Fibroblast of lung (primary cell): ENCODE measurements at regions not wholly inside any gene's neighbourhood (a gene's known extent, or its start where the extent isn't known, plus 50 kb on each side); places are given as distances from the start of the nearest gene placed in this dataset.

Source experiments
- DNase-seq, 2 donors: peaks; one replicate each; pipeline versions ENCODE4 v3.0.0 to v3.0.0-alpha.2; 2010; ENCODE audit warnings: low read depth in 2 of 2
- H2AFZ ChIP-seq: 2 replicates; pipeline ENCODE4 v1.5.1; 2012; ENCODE audit warnings: low read length, control low read depth, inconsistent platforms
- H3K27ac ChIP-seq: 2 replicates; pipeline ENCODE4 v1.5.1; 2011; ENCODE audit warnings: low read length, control low read depth; ENCODE audit not compliant: insufficient read depth
- H3K27me3 ChIP-seq: 2 replicates; pipeline ENCODE4 v1.5.1; 2011; ENCODE audit warnings: mild to moderate bottlenecking, low read length; ENCODE audit not compliant: control insufficient read depth, insufficient read depth
- H3K36me3 ChIP-seq: 2 replicates; pipeline ENCODE4 v1.5.1; 2011; ENCODE audit warnings: low read length; ENCODE audit not compliant: control insufficient read depth, insufficient read depth
- H3K4me1 ChIP-seq: 2 replicates; pipeline ENCODE4 v1.5.1; 2011; ENCODE audit warnings: low read length; ENCODE audit not compliant: control insufficient read depth, insufficient read depth; ENCODE audit errors: extremely low read depth
- H3K4me2 ChIP-seq: 2 replicates; pipeline ENCODE4 v1.5.1; 2011; ENCODE audit warnings: low read length, control low read depth; ENCODE audit not compliant: insufficient read depth; ENCODE audit errors: extremely low read depth
- H3K4me3 ChIP-seq, 4 experiments: fragments of 200-600 bp in 1 of 4; sonication (generic) in 1 of 4; replicated peaks in 1 of 4; 2 replicates each; pipeline ENCODE4 v1.5.1; 2011 to 2016; ENCODE audit warnings: low read length in 4 of 4, low read depth in 3 of 4, mild to moderate bottlenecking in 3 of 4, control low read depth in 2 of 4, inconsistent platforms in 1 of 4, mixed read lengths in 1 of 4; ENCODE audit not compliant: insufficient read depth in 1 of 4; ENCODE audit errors: control extremely low read depth in 1 of 4
- H3K79me2 ChIP-seq: 2 replicates; pipeline ENCODE4 v1.5.1; 2012; ENCODE audit warnings: mild to moderate bottlenecking, low read length, inconsistent platforms; ENCODE audit not compliant: control insufficient read depth, insufficient read depth
- H3K9ac ChIP-seq: 2 replicates; pipeline ENCODE4 v1.5.1; 2011; ENCODE audit warnings: mild to moderate bottlenecking, low read length, control low read depth; ENCODE audit not compliant: insufficient read depth
- H3K9me3 ChIP-seq: 2 replicates; pipeline ENCODE4 v1.5.1; 2012; ENCODE audit warnings: low read depth, low read length; ENCODE audit not compliant: control insufficient read depth, insufficient read depth
- H4K20me1 ChIP-seq: 2 replicates; pipeline ENCODE4 v1.5.1; 2011; ENCODE audit warnings: low read length; ENCODE audit not compliant: control insufficient read depth, insufficient read depth; ENCODE audit errors: extremely low read depth
- CTCF ChIP-seq, 2 donors: IDR thresholded peaks in 1 of 2; conservative IDR thresholded peaks in 1 of 2; 1 replicate in 1 of 2; 2 replicates in 1 of 2; pipeline ENCODE4 v1.5.1; 2011 to 2012; ENCODE audit warnings: low read length in 2 of 2, control low read depth in 1 of 2, inconsistent platforms in 1 of 2, low read depth in 1 of 2, mild to moderate bottlenecking in 1 of 2
- EZH2 ChIP-seq: IDR thresholded peaks from 2 replicates; pipeline ENCODE4 v1.5.1; 2012; ENCODE audit warnings: low read length, control low read depth, mild to moderate bottlenecking; ENCODE audit errors: missing control alignments

GRCh38 chr6:104640761-104641160, 219.0 kb downstream of the HACE1 start:
- Histone ChIP-seq H3K9me3 (no peaks in the 10 kb centered on the region), H3K27me3 (no peaks in the 10 kb centered on the region), H3K9ac (no peak overlapping the region), H2AFZ (no peak overlapping the region), H4K20me1 (no peaks in the 10 kb centered on the region), H3K4me1 (no peaks in the 10 kb centered on the region), H3K4me3 (no peak overlapping the region), H3K27ac (no peak overlapping the region), H3K4me2 (no peak overlapping the region), H3K79me2 (no peaks in the 10 kb centered on the region), H3K36me3 (no peaks in the 10 kb centered on the region)
- TF ChIP-seq CTCF (conservative IDR thresholded peaks at IDR 0.05 in 1 of 2, IDR thresholded peaks at IDR 0.05 in 1 of 2; ENCODE audit: low read depth in 1 of 2, low read length in 2 of 2) (no peak), EZH2 (no peak)
- no peak for DNase-seq

GRCh38 chr6:104640150-104640700, 219.5 kb downstream of the HACE1 start:
- DNase-seq: no peak

GRCh38 chr6:104639668-104640067, 220.1 kb downstream of the HACE1 start:
- Histone ChIP-seq H3K4me1 (no peaks in the 10 kb centered on the region), H3K36me3 (no peaks in the 10 kb centered on the region), H3K79me2 (no peaks in the 10 kb centered on the region), H2AFZ (no peak overlapping the region), H3K4me2 (no peak overlapping the region), H4K20me1 (no peaks in the 10 kb centered on the region), H3K9ac (no peak overlapping the region), H3K27me3 (no peaks in the 10 kb centered on the region), H3K27ac (no peak overlapping the region), H3K9me3 (no peaks in the 10 kb centered on the region), H3K4me3 (no peak overlapping the region)
- TF ChIP-seq CTCF (conservative IDR thresholded peaks at IDR 0.05 in 1 of 2, IDR thresholded peaks at IDR 0.05 in 1 of 2; ENCODE audit: low read depth in 1 of 2, low read length in 2 of 2): no peak
- no peak for TF ChIP-seq EZH2
- peak; percentile 4 to 68 for DNase-seq

More at GRCh38 chr6:104640150-104640700, 219.5 kb downstream of the HACE1 start:
- no peak overlapping the region for H3K27ac ChIP-seq
- H3K79me2 ChIP-seq: no peaks in the 10 kb centered on the region
- no peak overlapping the region for H3K4me3 ChIP-seq
- no peak overlapping the region for H2AFZ ChIP-seq
- H3K27me3 ChIP-seq: no peaks in the 10 kb centered on the region
- TF ChIP-seq EZH2 (no peak), CTCF (conservative IDR thresholded peaks at IDR 0.05 in 1 of 2, IDR thresholded peaks at IDR 0.05 in 1 of 2; ENCODE audit: low read depth in 1 of 2, low read length in 2 of 2) (no peak)
- no peak overlapping the region for H3K9ac ChIP-seq
- H3K9me3 ChIP-seq: no peaks in the 10 kb centered on the region
- H3K4me1 ChIP-seq: no peaks in the 10 kb centered on the region
- no peaks in the 10 kb centered on the region for H3K36me3 ChIP-seq
- no peaks in the 10 kb centered on the region for H4K20me1 ChIP-seq
- H3K4me2 ChIP-seq: no peak overlapping the region
